ENCODE measurements at regions not wholly inside any gene's neighbourhood (a gene's known extent, or its start where the extent isn't known, plus 50 kb on each side); places are given as distances from the start of the nearest gene placed in this dataset.

DNA sequence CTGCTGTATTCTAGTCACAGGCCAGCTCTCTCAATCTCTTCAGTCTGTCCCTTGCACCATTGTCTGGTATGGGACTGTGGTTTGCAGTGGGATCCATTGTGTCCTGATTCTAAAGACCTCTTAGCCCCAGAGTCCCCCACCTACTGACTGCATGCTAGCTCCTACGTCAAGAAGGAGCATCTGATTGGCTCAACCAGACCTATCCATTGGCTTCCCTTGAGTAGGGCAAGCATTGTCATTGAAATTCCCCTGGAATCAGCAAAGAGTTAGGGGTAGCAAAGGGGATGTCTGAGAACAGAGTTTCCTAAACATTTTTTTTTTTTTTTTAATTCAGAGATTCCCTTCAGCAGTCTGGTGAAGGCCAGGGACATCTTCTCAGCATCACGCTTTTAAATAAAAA is 175.3 kb upstream of the MPHOSPH6 start:
- H3K4me3 ChIP-seq (ENCODE audit: insufficient read depth, low read depth, low read length) = no peak overlapping the region
- H2BK5ac ChIP-seq (ENCODE audit: low read depth, low read length, poor library complexity, severe bottlenecking) = no peak overlapping the region
- no peak overlapping the region for H3K4ac ChIP-seq (ENCODE audit: low read depth, low read length)
- in situ Hi-C loops (cut with MboI; ENCODE audit: low sequenced_read_pairs) = no loop called here
- no peak for ATAC-seq (ENCODE audit: low read depth)
- H4K91ac ChIP-seq (ENCODE audit: insufficient read depth, low read depth, low read length) = no peak overlapping the region
- no peak overlapping the region for H2BK20ac ChIP-seq (ENCODE audit: low read depth, low read length)
- no peak overlapping the region for H3K56ac ChIP-seq (ENCODE audit: extremely low read depth, insufficient read depth, low read length)
- no peak overlapping the region for H2AK9ac ChIP-seq (replicated peaks; ENCODE audit: low read depth, low read length, poor library complexity)
- H3K23ac ChIP-seq (ENCODE audit: low read depth, low read length) = no peak overlapping the region
- H2AK5ac ChIP-seq (ENCODE audit: low read depth, low read length) = no peak overlapping the region
- H4K5ac ChIP-seq (ENCODE audit: low read depth, low read length) = no peak overlapping the region
- no peak overlapping the region for H3K14ac ChIP-seq (replicated peaks; ENCODE audit: low read depth, low read length)
- H4K20me1 ChIP-seq (ENCODE audit: insufficient read depth, low read length) = no peaks in the 10 kb centered on the region
- H2BK15ac ChIP-seq (ENCODE audit: low read depth, low read length) = no peak overlapping the region
- H2BK120ac ChIP-seq (ENCODE audit: low read depth, low read length) = no peak overlapping the region
- no peaks in the 10 kb centered on the region for H3K9me3 ChIP-seq (ENCODE audit: control insufficient read depth, insufficient read depth, low read length)
- no peaks in the 10 kb centered on the region for H3K79me1 ChIP-seq (ENCODE audit: low read depth in 1 of 2, low read length in 2 of 2)
- no peaks in the 10 kb centered on the region for H3K9me1 ChIP-seq (ENCODE audit: insufficient read depth, low read length)
- H2AFZ ChIP-seq (replicated peaks; ENCODE audit: low read length, poor library complexity) = no peak overlapping the region
- H3K36me3 ChIP-seq (ENCODE audit: control insufficient read depth, insufficient read depth, low read length) = no peaks in the 10 kb centered on the region
- no CpG with 5 or more reads among the region's 2 CpGs for WGBS, 2 experiments (ENCODE audit: extremely low coverage in 2 of 2, insufficient read length in 1 of 2)
- ChIA-PET CTCF (no interaction called here), POLR2A (ENCODE audit: unreplicated experiment) (no interaction called here)
- dilution Hi-C loops (cut with HindIII; ENCODE audit: low sequenced_read_pairs, unreplicated experiment) = no loop called here
- no TSS peak for BruUV-seq (replicated peaks)
- H3K4me1 ChIP-seq (ENCODE audit: control insufficient read depth, insufficient read depth, low read length) = no peaks in the 10 kb centered on the region
- no peaks in the 10 kb centered on the region; the same call in 1 of the 2 replicates for H3K27me3 ChIP-seq (ENCODE audit: control insufficient read depth, insufficient read depth, low read length)
- no peak overlapping the region for H4K8ac ChIP-seq (ENCODE audit: low read depth in 2 of 2, low read length in 2 of 2)
- intact Hi-C loops (cut with micrococcal nuclease) = no loop called here
- no peak for DNase-seq
- no peak overlapping the region for H3K9ac ChIP-seq (ENCODE audit: low read depth, low read length)
- TF ChIP-seq RCOR1 (IDR thresholded peaks at IDR 0.05; ENCODE audit: insufficient replicate concordance, low read length) (no peak), NFE2L2 (IDR thresholded peaks at IDR 0.05; ENCODE audit: low read depth, low read length) (no peak), MAZ (IDR thresholded peaks at IDR 0.05; ENCODE audit: borderline replicate concordance, low read depth, low read length) (no peak), MXI1 (IDR thresholded peaks at IDR 0.05; ENCODE audit: borderline replicate concordance, low read depth, low read length) (no peak), BHLHE40 (IDR thresholded peaks at IDR 0.05; ENCODE audit: low read depth, low read length) (no peak), SMC3 (IDR thresholded peaks at IDR 0.05; ENCODE audit: low read depth, low read length) (no peak), CEBPB (IDR thresholded peaks at IDR 0.05; ENCODE audit: low read depth, low read length) (no peak), POLR2A (IDR thresholded peaks at IDR 0.05; ENCODE audit: low read depth, low read length) (no peak), MAFK (IDR thresholded peaks at IDR 0.05; ENCODE audit: low read depth, low read length) (no peak), RFX5 (IDR thresholded peaks at IDR 0.05; ENCODE audit: low read depth, low read length) (no peak), RAD21 (IDR thresholded peaks at IDR 0.05; ENCODE audit: low read length) (no peak)
- TF ChIP-seq, protein P1, sequence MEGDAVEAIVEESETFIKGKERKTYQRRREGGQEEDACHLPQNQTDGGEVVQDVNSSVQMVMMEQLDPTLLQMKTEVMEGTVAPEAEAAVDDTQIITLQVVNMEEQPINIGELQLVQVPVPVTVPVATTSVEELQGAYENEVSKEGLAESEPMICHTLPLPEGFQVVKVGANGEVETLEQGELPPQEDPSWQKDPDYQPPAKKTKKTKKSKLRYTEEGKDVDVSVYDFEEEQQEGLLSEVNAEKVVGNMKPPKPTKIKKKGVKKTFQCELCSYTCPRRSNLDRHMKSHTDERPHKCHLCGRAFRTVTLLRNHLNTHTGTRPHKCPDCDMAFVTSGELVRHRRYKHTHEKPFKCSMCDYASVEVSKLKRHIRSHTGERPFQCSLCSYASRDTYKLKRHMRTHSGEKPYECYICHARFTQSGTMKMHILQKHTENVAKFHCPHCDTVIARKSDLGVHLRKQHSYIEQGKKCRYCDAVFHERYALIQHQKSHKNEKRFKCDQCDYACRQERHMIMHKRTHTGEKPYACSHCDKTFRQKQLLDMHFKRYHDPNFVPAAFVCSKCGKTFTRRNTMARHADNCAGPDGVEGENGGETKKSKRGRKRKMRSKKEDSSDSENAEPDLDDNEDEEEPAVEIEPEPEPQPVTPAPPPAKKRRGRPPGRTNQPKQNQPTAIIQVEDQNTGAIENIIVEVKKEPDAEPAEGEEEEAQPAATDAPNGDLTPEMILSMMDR (conservative IDR thresholded peaks at IDR 0.05; ENCODE audit: low read depth, low read length) = no peak
- no peak overlapping the region for H3K18ac ChIP-seq (ENCODE audit: low read depth, low read length)
- H3K4me2 ChIP-seq (ENCODE audit: low read depth, low read length) = no peak overlapping the region
- H3K27ac ChIP-seq (ENCODE audit: insufficient read depth, low read length) = no peak overlapping the region
